Subcutaneous abdominal adipose tissue (tissue), 5 donors: ENCODE measurements at regions not wholly inside any gene's neighbourhood (a gene's known extent, or its start where the extent isn't known, plus 50 kb on each side); places are given as distances from the start of the nearest gene placed in this dataset.

Experiments used
- H3K27ac ChIP-seq: one replicate; pipeline ENCODE4 v1.7.0; 2013; ENCODE audit warnings: low read depth, mild to moderate bottlenecking, inconsistent platforms, low read length, moderate library complexity
- H3K27me3 ChIP-seq, 5 donors: one replicate each; pipeline ENCODE4 v1.7.0; 2013; ENCODE audit warnings: low read length in 5 of 5, inconsistent platforms in 1 of 5; ENCODE audit not compliant: control insufficient read depth in 5 of 5, insufficient read depth in 4 of 5
- H3K36me3 ChIP-seq, 5 donors: one replicate each; pipeline ENCODE4 v1.7.0; 2013; ENCODE audit warnings: low read length in 5 of 5; ENCODE audit not compliant: control insufficient read depth in 5 of 5, insufficient read depth in 5 of 5
- H3K4me1 ChIP-seq, 5 donors: one replicate each; pipeline ENCODE4 v1.7.0; 2013; ENCODE audit warnings: low read length in 5 of 5, mild to moderate bottlenecking in 3 of 5, moderate library complexity in 1 of 5; ENCODE audit not compliant: control insufficient read depth in 5 of 5, insufficient read depth in 5 of 5
- H3K4me3 ChIP-seq, 5 donors: one replicate each; pipeline ENCODE4 v1.7.0; 2013; ENCODE audit warnings: low read length in 5 of 5, low read depth in 1 of 5
- H3K9ac ChIP-seq, 5 donors: one replicate each; pipeline ENCODE4 v1.7.0; 2013; ENCODE audit warnings: low read length in 5 of 5, mild to moderate bottlenecking in 4 of 5, moderate library complexity in 3 of 5
- H3K9me3 ChIP-seq, 5 donors: one replicate each; pipeline ENCODE4 v1.7.0; 2013; ENCODE audit warnings: low read length in 5 of 5; ENCODE audit not compliant: control insufficient read depth in 5 of 5
- donor health status: healthy.
- donor health status: healthy.
- donor health status: healthy.
- donor health status: healthy.
- donor health status: healthy.

DNA sequence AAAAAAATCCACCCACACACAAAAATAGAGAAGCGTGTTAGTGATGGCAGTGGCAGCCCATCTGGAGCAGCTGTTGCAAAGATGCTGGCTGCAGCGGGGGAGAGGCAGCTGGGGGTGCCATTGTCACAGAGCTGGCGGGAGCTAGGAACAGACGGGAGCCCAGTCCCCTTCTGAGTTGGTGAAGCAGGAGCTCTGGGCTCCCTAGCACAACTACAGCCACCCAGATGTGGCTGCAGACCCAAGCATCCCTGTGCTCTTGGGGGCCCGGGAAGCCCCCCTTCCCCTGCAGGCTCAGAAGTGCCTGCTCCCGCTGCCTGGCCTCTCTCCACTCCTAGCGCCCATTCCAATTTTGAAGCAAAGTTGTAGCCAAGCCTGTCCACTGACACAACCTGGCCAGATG lies 366.6 kb upstream of the MC4R start:
- Histone ChIP-seq H3K9me3 (no peaks in the 10 kb centered on the region), H3K27me3 (no peaks in the 10 kb centered on the region), H3K27ac (no peak overlapping the region), H3K36me3 (no peaks in the 10 kb centered on the region), H3K4me3 (no peak overlapping the region), H3K4me1 (no peaks in the 10 kb centered on the region), H3K9ac (no peak overlapping the region)

DNA sequence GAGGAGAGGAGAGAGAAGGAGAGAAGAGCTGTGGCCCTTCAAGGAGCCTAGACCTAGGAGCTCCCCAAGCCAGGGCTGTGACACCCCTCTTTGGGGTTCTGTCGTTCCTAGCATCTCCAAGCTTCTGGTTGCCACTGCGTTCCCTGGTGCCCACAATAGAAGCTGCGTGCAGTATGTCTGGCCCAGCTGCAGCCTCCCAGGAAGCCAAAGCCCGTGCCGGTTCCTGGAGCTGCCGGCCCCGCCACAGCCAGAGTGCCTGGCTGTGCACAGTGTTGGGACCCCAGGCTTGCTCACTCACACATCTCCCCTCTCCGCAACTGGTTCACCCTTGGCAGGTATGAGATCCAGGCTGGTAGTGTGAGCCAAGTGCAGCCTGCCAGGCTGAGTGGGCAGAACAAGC lies 367.7 kb upstream of the MC4R start:
- Histone ChIP-seq H3K27me3 (no peaks in the 10 kb centered on the region), H3K27ac (no peak overlapping the region), H3K36me3 (no peaks in the 10 kb centered on the region), H3K9ac (no peak overlapping the region), H3K9me3 (no peaks in the 10 kb centered on the region), H3K4me3 (no peak overlapping the region), H3K4me1 (no peaks in the 10 kb centered on the region)

GRCh38 chr18:60746491-60746890 lies 373.9 kb upstream of the MC4R start:
- Histone ChIP-seq H3K4me3 (no peak overlapping the region), H3K9me3 (no peaks in the 10 kb centered on the region), H3K27ac (no peak overlapping the region), H3K36me3 (no peaks in the 10 kb centered on the region), H3K9ac (no peak overlapping the region), H3K27me3 (no peaks in the 10 kb centered on the region), H3K4me1 (peaks cover 0 to 9% (median 0%) of the 10 kb centered on the region in 5 donors)

DNA sequence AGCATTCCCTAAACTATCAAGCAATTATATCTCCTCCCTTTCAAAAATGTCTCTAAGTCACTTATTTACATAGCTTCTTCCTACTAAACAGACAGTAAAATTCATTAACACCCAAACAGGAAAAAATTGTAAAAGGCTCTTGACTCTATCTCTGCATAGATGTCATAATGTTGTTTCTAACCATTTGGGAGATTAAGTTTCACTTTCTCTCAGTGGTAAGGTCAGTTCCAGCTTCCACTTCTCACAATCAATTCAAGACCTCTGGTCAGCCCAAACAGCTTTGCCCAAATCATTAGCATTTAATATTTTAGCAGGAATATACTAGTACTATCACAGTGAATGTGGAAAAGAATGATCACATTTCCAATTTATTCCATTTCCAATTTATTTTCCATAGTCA lies 374.3 kb upstream of the MC4R start:
- Histone ChIP-seq H3K9me3 (no peaks in the 10 kb centered on the region), H3K36me3 (no peaks in the 10 kb centered on the region), H3K4me1 (peaks cover 0 to 9% (median 0%) of the 10 kb centered on the region in 5 donors), H3K9ac (no peak overlapping the region), H3K27me3 (no peaks in the 10 kb centered on the region), H3K27ac (no peak overlapping the region), H3K4me3 (no peak overlapping the region)

GRCh38 chr18:60753753-60754152 lies 381.2 kb upstream of the MC4R start:
- peaks cover 0 to 2% (median 0%) of the 10 kb centered on the region in 5 donors for H3K27me3 ChIP-seq
- no peaks in the 10 kb centered on the region for H3K9me3 ChIP-seq
- H3K4me1 ChIP-seq: peaks cover 0 to 10% (median 0%) of the 10 kb centered on the region in 5 donors
- no peak overlapping the region for H3K9ac ChIP-seq
- no peaks in the 10 kb centered on the region for H3K36me3 ChIP-seq
- H3K27ac ChIP-seq: no peak overlapping the region
- no peak overlapping the region for H3K4me3 ChIP-seq

GRCh38 chr18:60754413-60755009 lies 381.9 kb upstream of the MC4R start:
- peaks cover 0 to 10% (median 0%) of the 10 kb centered on the region in 5 donors for H3K4me1 ChIP-seq
- no peaks in the 10 kb centered on the region for H3K9me3 ChIP-seq
- H3K4me3 ChIP-seq: peak overlapping the region in 1 of 5 donors; percentile 3
- H3K27me3 ChIP-seq: peaks cover 0 to 2% (median 0%) of the 10 kb centered on the region in 5 donors
- peak overlapping the region; percentile 49 for H3K27ac ChIP-seq
- H3K36me3 ChIP-seq: no peaks in the 10 kb centered on the region
- no peak overlapping the region for H3K9ac ChIP-seq

DNA sequence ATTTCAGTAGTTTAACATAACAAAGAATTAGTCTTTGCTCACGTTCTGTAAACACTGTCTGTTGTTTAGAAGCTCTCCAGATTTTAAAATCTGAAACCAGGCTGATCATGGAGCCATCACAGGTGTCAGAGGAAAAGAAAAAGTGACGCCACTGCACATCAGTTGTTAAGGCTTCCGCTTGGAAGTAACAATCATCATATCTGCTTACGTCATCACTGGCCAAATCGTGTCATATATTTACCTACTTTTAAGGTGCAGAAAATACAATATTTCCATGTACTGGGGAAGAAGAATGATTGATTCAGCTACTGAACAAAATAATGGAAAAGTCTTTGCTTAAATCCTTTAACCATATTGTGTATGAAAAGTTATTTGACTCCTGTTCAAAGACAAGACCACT lies 382.6 kb upstream of the MC4R start:
- peak overlapping the region; percentile 49 for H3K27ac ChIP-seq

DNA sequence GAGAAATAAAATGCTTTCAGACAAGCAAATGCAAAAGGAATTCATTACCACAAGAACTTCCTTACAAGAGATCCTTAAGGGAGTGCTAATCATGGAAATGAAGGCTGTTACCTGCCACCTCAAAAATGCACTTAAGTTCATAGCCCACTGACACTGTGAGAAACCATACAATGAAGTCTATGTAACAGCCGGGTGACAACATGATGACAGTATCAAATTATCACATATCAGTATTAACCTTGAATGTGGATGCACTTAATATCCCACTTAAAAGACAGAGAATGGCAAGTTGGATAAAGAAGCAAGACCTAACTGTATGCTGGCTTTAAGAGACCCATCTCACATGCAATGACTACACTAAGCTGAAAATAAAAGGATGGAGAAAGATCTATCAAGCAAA lies 403.4 kb upstream of the MC4R start:
- Histone ChIP-seq H3K27ac (no peak overlapping the region), H3K4me1 (no peaks in the 10 kb centered on the region), H3K4me3 (no peak overlapping the region), H3K27me3 (peaks cover 0 to 3% (median 0%) of the 10 kb centered on the region in 5 donors), H3K9me3 (peaks cover 0 to 6% (median 5%) of the 10 kb centered on the region in 5 donors), H3K9ac (no peak overlapping the region), H3K36me3 (no peaks in the 10 kb centered on the region)

More for the DNA sequence above, 382.6 kb upstream of the MC4R start:
- no peaks in the 10 kb centered on the region for H3K36me3 ChIP-seq
- H3K4me1 ChIP-seq: peaks cover 0 to 10% (median 0%) of the 10 kb centered on the region in 5 donors
- H3K4me3 ChIP-seq: no peak overlapping the region
- H3K27me3 ChIP-seq: peaks cover 0 to 2% (median 0%) of the 10 kb centered on the region in 5 donors
- H3K9me3 ChIP-seq: no peaks in the 10 kb centered on the region
- no peak overlapping the region for H3K9ac ChIP-seq

- no peaks in the 10 kb centered on the region for H3K4me1 ChIP-seq
- H3K9me3 ChIP-seq: peaks cover 0 to 7% (median 4%) of the 10 kb centered on the region in 5 donors
- no peak overlapping the region for H3K9ac ChIP-seq
- no peak overlapping the region for H3K27ac ChIP-seq
- H3K4me3 ChIP-seq: no peak overlapping the region
- no peaks in the 10 kb centered on the region for H3K36me3 ChIP-seq
- H3K27me3 ChIP-seq: no peaks in the 10 kb centered on the region
Observed at GRCh38 chr18:60784161-60784560, 411.6 kb upstream of the MC4R start.

DNA sequence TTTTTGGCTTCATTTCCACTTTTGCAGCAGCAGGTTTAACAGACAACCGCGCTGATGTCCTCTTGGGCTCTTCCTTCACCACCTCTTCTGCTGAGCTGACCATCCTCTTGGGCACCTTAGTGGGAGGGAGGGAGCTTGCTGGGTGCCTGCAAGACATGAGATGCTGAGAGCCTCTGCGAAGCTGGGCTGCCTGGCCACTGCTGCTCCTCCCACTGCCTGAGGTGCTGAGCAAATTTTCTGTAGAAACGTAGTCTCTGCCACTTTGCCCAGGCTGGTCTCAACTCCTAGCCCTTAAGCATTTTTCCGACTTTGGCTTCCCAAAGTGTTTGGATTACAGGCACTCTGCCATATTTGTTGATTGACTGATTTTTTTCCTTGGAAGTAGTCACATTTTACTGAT lies 422.2 kb upstream of the MC4R start:
- H3K9ac ChIP-seq: no peak overlapping the region
- H3K9me3 ChIP-seq: no peaks in the 10 kb centered on the region
- no peaks in the 10 kb centered on the region for H3K4me1 ChIP-seq
- no peak overlapping the region for H3K4me3 ChIP-seq
- H3K27me3 ChIP-seq: no peaks in the 10 kb centered on the region
- H3K27ac ChIP-seq: no peak overlapping the region
- no peaks in the 10 kb centered on the region for H3K36me3 ChIP-seq
